ENCODE measurements at regions not wholly inside any gene's neighbourhood (a gene's known extent, or its start where the extent isn't known, plus 50 kb on each side); places are given as distances from the start of the nearest gene placed in this dataset.

DNA sequence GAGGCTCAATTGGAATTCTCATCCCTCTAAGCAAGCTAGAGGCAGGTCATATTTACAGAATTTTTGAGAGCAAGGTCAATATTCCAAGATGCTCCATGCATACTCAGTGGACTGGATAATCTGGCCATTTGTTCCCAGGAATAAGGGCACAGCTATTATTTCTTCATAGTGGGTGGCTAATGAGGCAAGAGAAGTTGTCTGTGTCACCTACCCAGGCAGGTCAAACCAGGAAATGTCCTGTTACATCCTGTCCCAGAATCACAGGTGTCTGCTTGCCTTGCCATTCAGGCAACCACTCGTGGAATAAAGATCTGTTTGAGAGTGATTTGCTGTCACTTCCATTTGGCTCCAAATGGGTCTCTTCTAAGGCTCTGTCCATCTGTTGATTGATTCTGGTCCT, 85.2 kb upstream of the ZP4 start:
- Histone ChIP-seq H3K27ac (ENCODE audit: low read depth, low read length) (no peak overlapping the region), H3K36me3 (ENCODE audit: insufficient read depth, low read length) (no peaks in the 10 kb centered on the region), H3K9me3 (ENCODE audit: low read length) (no peaks in the 10 kb centered on the region), H3K4me1 (ENCODE audit: insufficient read depth, low read length) (no peaks in the 10 kb centered on the region), H3K27me3 (ENCODE audit: insufficient read depth, low read length, poor library complexity, severe bottlenecking) (no peaks in the 10 kb centered on the region), H3K4me3 (ENCODE audit: low read length) (no peak overlapping the region)
- no peaks in the 10 kb centered on the region for H3K36me3 Mint-ChIP-seq
- DNase-seq: no peak
- POLR2A ChIA-PET: no interaction called here
- CTCF ChIA-PET: no interaction called here
- H3K27me3 Mint-ChIP-seq: no peaks in the 10 kb centered on the region
- H3K4me3 Mint-ChIP-seq: no peak overlapping the region
- peak overlapping the region in 1 of 8 donors; percentile 81 for H3K27ac Mint-ChIP-seq
- H3K4me1 Mint-ChIP-seq: no peaks in the 10 kb centered on the region
- peaks cover 0 to 14% (median 3%) of the 10 kb centered on the region in 5 donors for H3K9me3 Mint-ChIP-seq

DNA sequence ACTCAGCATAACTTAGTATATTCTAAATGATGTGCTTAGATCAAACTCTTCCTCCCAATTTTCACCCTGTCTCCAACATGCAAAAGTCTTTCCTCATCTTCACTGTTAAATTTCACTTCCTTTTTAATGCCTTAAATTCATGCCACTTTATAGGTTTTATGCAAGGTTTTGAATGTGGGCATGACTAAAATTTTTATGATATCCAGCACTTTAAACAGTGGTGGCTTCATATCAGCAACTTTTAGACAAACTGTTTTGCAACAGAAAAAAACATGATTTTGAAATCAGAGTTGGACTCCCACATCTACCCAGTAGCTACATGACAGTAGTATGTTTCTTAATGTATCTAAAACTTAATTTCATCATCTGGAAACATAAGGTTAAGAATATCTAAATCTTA, 84.7 kb upstream of the ZP4 start:
- Mint-ChIP-seq H3K27ac (no peak overlapping the region), H3K27me3 (no peaks in the 10 kb centered on the region)
- CTCF ChIA-PET: no interaction called here

DNA sequence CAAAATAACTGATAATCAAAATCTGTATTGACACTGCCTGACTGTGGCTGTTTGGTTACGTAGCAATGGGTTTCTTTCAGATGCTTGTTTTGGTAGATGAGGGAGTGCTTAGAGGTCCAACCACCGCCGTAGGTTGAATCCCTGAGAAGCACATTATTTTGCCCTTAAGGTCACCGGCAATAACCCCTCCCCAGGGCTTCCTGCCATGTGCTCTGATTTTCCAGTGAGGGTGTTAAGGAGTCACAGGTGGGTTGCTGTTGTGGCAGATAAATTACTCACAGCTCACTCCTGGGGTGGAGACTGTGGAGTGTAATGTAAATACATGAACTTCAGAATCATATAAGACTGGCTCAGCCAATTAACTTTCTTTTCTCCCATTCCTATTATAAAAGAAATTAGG, 81.5 kb upstream of the ZP4 start:
- Histone ChIP-seq H3K9me3 (ENCODE audit: low read length) (no peaks in the 10 kb centered on the region), H3K27me3 (ENCODE audit: insufficient read depth, low read length, poor library complexity, severe bottlenecking) (no peaks in the 10 kb centered on the region), H3K4me1 (ENCODE audit: insufficient read depth, low read length) (no peaks in the 10 kb centered on the region), H3K4me3 (ENCODE audit: low read length) (no peak overlapping the region), H3K36me3 (ENCODE audit: insufficient read depth, low read length) (no peaks in the 10 kb centered on the region), H3K27ac (ENCODE audit: low read depth, low read length) (no peak overlapping the region)
- Mint-ChIP-seq H3K36me3 (no peaks in the 10 kb centered on the region), H3K4me3 (no peak overlapping the region), H3K4me1 (no peaks in the 10 kb centered on the region), H3K27ac (no peak overlapping the region), H3K9me3 (peaks cover 2 to 6% (median 4%) of the 10 kb centered on the region in 5 donors), H3K27me3 (no peaks in the 10 kb centered on the region)
- POLR2A ChIA-PET: no interaction called here
- DNase-seq: no peak
- CTCF ChIA-PET: no interaction called here

More for the DNA sequence above, 84.7 kb upstream of the ZP4 start:
- peaks cover 0 to 14% (median 3%) of the 10 kb centered on the region in 5 donors for H3K9me3 Mint-ChIP-seq
- Histone ChIP-seq H3K4me3 (ENCODE audit: low read length) (no peak overlapping the region), H3K9me3 (ENCODE audit: low read length) (no peaks in the 10 kb centered on the region), H3K36me3 (ENCODE audit: insufficient read depth, low read length) (no peaks in the 10 kb centered on the region), H3K27me3 (ENCODE audit: insufficient read depth, low read length, poor library complexity, severe bottlenecking) (no peaks in the 10 kb centered on the region), H3K27ac (ENCODE audit: low read depth, low read length) (no peak overlapping the region), H3K4me1 (ENCODE audit: insufficient read depth, low read length) (no peaks in the 10 kb centered on the region)
- H3K4me3 Mint-ChIP-seq: no peak overlapping the region
- no peaks in the 10 kb centered on the region for H3K4me1 Mint-ChIP-seq
- H3K36me3 Mint-ChIP-seq: no peaks in the 10 kb centered on the region
- no peak for DNase-seq
- POLR2A ChIA-PET: no interaction called here

DNA sequence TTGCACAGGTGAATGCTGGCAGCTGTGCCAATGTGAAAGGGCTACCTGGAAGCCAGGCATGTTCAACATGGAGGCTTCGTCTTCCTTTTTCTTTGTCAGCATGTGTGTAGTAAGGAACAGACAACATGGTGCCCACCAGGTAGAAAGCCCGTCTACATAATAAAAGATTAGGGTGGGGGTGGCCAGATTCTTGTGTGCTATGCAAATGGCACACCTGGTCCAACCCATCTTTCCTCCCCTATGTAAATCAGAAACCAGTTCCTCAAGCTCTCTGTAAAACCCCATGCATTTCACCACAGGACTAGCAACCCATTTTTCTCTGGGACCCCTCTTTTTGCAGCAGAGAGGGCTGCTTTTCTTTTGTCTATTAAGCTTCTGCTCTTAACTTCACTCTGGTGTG, 72.3 kb upstream of the ZP4 start:
- Mint-ChIP-seq H3K4me1 (no peaks in the 10 kb centered on the region), H3K27me3 (no peaks in the 10 kb centered on the region), H3K36me3 (no peaks in the 10 kb centered on the region), H3K4me3 (no peak overlapping the region), H3K9me3 (peaks cover 0 to 5% (median 3%) of the 10 kb centered on the region in 5 donors), H3K27ac (no peak overlapping the region)
- no peak for DNase-seq
- ChIA-PET CTCF (no interaction called here), POLR2A (no interaction called here)
- H3K4me3 ChIP-seq (ENCODE audit: low read length): no peak overlapping the region
- no peaks in the 10 kb centered on the region for H3K27me3 ChIP-seq (ENCODE audit: insufficient read depth, low read length, poor library complexity, severe bottlenecking)
- no peaks in the 10 kb centered on the region for H3K9me3 ChIP-seq (ENCODE audit: low read length)
- H3K27ac ChIP-seq (ENCODE audit: low read depth, low read length): no peak overlapping the region
- H3K4me1 ChIP-seq (ENCODE audit: insufficient read depth, low read length): no peaks in the 10 kb centered on the region
- no peaks in the 10 kb centered on the region for H3K36me3 ChIP-seq (ENCODE audit: insufficient read depth, low read length)

DNA sequence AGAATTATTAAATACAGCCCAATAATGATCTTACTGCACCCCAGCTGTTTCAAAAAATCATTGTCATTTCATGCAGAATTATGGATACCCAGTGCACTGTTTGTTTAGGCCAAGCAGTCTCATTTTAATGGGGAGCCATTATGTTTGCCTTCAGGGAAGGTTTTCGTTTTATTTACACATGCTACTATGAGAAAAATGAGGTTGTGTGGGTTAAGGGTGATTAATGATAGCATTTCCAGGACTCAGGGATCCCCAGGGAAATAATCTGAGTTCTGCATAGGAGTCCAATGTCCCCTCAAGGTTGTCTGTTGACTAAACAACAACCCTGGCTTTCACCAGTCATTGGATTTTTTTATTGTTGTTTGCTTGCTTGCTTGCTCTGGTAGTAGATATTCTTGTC, 71.0 kb upstream of the ZP4 start:
- POLR2A ChIA-PET: no interaction called here
- no peaks in the 10 kb centered on the region for H3K36me3 Mint-ChIP-seq
- no peak for DNase-seq

DNA sequence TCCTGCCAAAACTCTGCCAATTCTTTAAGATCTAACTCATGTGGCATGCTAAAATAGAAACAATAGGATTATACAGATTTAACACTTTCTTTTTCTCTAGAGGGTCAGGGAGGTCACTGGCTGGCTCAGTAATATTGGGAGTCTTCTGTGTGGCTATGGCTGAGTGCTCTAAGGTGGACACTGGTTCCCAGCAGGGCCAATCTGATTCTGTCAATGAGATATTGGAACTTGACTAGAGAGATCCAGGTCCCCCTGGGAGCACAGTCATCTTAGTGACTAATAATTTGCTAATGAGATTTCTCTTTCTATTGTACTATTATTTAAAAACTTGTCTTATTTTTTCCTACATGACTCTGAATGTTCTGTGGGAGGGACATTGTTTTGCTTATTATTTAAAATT, 69.1 kb upstream of the ZP4 start:
- no peak overlapping the region for H3K4me3 Mint-ChIP-seq
- peaks cover 0 to 5% (median 2%) of the 10 kb centered on the region in 5 donors for H3K9me3 Mint-ChIP-seq
- no peaks in the 10 kb centered on the region for H3K36me3 Mint-ChIP-seq
- CTCF ChIA-PET: no interaction called here
- H3K4me1 Mint-ChIP-seq: no peaks in the 10 kb centered on the region
- no peak for DNase-seq
- Histone ChIP-seq H3K4me3 (ENCODE audit: low read length) (no peak overlapping the region), H3K36me3 (ENCODE audit: insufficient read depth, low read length) (no peaks in the 10 kb centered on the region), H3K27ac (ENCODE audit: low read depth, low read length) (no peak overlapping the region), H3K4me1 (ENCODE audit: insufficient read depth, low read length) (no peaks in the 10 kb centered on the region), H3K9me3 (ENCODE audit: low read length) (no peaks in the 10 kb centered on the region), H3K27me3 (ENCODE audit: insufficient read depth, low read length, poor library complexity, severe bottlenecking) (no peaks in the 10 kb centered on the region)
- no peaks in the 10 kb centered on the region for H3K27me3 Mint-ChIP-seq
- POLR2A ChIA-PET: no interaction called here
- no peak overlapping the region for H3K27ac Mint-ChIP-seq

More for the DNA sequence above, 71.0 kb upstream of the ZP4 start:
- Mint-ChIP-seq H3K4me1 (no peaks in the 10 kb centered on the region), H3K27me3 (no peaks in the 10 kb centered on the region), H3K9me3 (peaks cover 0 to 5% (median 2%) of the 10 kb centered on the region in 5 donors), H3K27ac (no peak overlapping the region), H3K4me3 (no peak overlapping the region)
- no peak overlapping the region for H3K27ac ChIP-seq (ENCODE audit: low read depth, low read length)
- no peak overlapping the region for H3K4me3 ChIP-seq (ENCODE audit: low read length)
- CTCF ChIA-PET: no interaction called here
- no peaks in the 10 kb centered on the region for H3K36me3 ChIP-seq (ENCODE audit: insufficient read depth, low read length)
- no peaks in the 10 kb centered on the region for H3K27me3 ChIP-seq (ENCODE audit: insufficient read depth, low read length, poor library complexity, severe bottlenecking)
- H3K4me1 ChIP-seq (ENCODE audit: insufficient read depth, low read length): no peaks in the 10 kb centered on the region
- H3K9me3 ChIP-seq (ENCODE audit: low read length): no peaks in the 10 kb centered on the region

DNA sequence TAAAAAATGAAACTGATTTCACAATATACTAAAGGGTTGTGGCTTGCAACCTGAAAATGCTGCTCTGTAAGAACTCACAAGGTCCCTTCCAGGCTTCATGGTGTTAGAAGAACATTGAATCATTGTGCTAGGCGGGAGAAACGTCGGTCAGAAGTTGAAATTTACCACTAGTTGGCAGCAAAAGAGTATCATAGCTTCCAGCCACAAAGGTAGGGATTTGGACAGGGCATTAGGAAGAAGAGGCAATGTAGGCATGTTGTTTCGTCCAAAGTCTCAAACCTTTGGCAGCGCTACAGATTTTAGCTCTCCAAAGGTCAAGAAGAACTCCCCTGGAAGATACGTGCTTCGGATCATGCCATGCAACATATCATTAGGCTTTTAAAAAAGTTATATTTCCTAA, 62.5 kb upstream of the ZP4 start:
- Histone ChIP-seq H3K27ac (ENCODE audit: low read depth, low read length) (no peak overlapping the region), H3K36me3 (ENCODE audit: insufficient read depth, low read length) (no peaks in the 10 kb centered on the region), H3K9me3 (ENCODE audit: low read length) (no peaks in the 10 kb centered on the region), H3K4me1 (ENCODE audit: insufficient read depth, low read length) (no peaks in the 10 kb centered on the region), H3K4me3 (ENCODE audit: low read length) (no peak overlapping the region), H3K27me3 (ENCODE audit: insufficient read depth, low read length, poor library complexity, severe bottlenecking) (no peaks in the 10 kb centered on the region)
- Mint-ChIP-seq H3K4me1 (no peaks in the 10 kb centered on the region), H3K27me3 (no peaks in the 10 kb centered on the region), H3K4me3 (no peak overlapping the region), H3K27ac (no peak overlapping the region), H3K36me3 (no peaks in the 10 kb centered on the region), H3K9me3 (peaks cover 0 to 3% (median 0%) of the 10 kb centered on the region in 5 donors)
- ChIA-PET POLR2A (no interaction called here), CTCF (no interaction called here)
- DNase-seq: no peak
